ENCODE measurements at regions not wholly inside any gene's neighbourhood (a gene's known extent, or its start where the extent isn't known, plus 50 kb on each side); places are given as distances from the start of the nearest gene placed in this dataset.

DNA sequence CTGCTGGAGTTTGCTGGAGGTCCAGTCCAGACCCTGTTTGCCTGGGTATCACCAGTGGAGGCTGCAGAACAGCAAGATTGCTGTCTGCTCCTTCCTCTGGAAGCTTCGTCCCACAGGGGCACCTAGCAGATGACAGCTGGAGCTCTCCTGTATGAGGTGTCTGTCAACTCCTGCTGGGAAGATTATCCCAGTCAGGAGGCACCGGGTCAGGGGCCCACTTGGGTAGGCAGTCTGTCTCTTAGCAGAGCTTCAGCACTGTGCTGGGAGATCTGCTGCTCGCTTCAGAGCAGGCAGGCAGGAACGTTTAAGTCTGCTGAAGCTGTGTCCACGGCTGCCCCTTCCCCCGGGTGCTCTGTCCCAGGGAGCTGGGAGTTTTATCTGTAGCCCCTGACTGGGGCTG is 96.8 kb upstream of the SLC35F1 start:
- TF ChIP-seq CTCF (IDR thresholded peaks at IDR 0.05; ENCODE audit: borderline replicate concordance, insufficient read depth, low read depth, low read length) = no peak
- H3K4me3 ChIP-seq (ENCODE audit: low read depth, low read length) = no peak overlapping the region

GRCh38 chr6:117817499-117817898 is 89.6 kb upstream of the SLC35F1 start:
- no peak for TF ChIP-seq CTCF (IDR thresholded peaks at IDR 0.05; ENCODE audit: borderline replicate concordance, insufficient read depth, low read depth, low read length)
- no peak overlapping the region for H3K4me3 ChIP-seq (ENCODE audit: low read depth, low read length)

DNA sequence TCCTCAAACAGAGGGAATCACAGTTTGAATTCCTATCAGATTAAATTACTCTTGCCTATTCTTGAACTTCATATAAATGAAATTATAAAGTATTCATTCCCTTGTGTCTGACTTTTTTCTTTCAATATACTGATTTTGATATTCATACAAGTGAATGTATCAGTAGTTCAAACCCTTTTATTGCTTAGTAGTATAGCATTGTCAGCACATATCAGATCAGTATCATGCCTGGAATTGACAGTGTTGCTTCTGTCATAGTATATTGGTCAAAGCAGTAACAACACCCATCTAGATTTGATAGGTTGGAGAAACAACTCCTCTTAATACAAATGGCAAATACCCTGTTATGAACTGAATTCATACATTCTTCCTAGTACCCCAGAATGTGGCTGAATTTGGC is 89.1 kb upstream of the SLC35F1 start:
- TF ChIP-seq CTCF (IDR thresholded peaks at IDR 0.05; ENCODE audit: borderline replicate concordance, insufficient read depth, low read depth, low read length) = no peak
- H3K4me3 ChIP-seq (ENCODE audit: low read depth, low read length) = no peak overlapping the region

GRCh38 chr6:117818449-117818848 is 88.6 kb upstream of the SLC35F1 start:
- no peak for TF ChIP-seq CTCF (IDR thresholded peaks at IDR 0.05; ENCODE audit: borderline replicate concordance, insufficient read depth, low read depth, low read length)
- H3K4me3 ChIP-seq (ENCODE audit: low read depth, low read length) = no peak overlapping the region

GRCh38 chr6:117829594-117830319 is 77.3 kb upstream of the SLC35F1 start:
- no peak overlapping the region for H3K4me3 ChIP-seq (ENCODE audit: low read depth, low read length)
- TF ChIP-seq CTCF (IDR thresholded peaks at IDR 0.05; ENCODE audit: borderline replicate concordance, insufficient read depth, low read depth, low read length) = peak; percentile 38; the same call in 1 of the 2 replicates

- TF ChIP-seq CTCF (IDR thresholded peaks at IDR 0.05; ENCODE audit: borderline replicate concordance, insufficient read depth, low read depth, low read length) = no peak
Measured at GRCh38 chr6:117837261-117837660, 69.8 kb upstream of the SLC35F1 start.

GRCh38 chr6:117840541-117840983 is 66.5 kb upstream of the SLC35F1 start:
- H3K4me3 ChIP-seq (ENCODE audit: low read depth, low read length) = no peak overlapping the region
- TF ChIP-seq CTCF (IDR thresholded peaks at IDR 0.05; ENCODE audit: borderline replicate concordance, insufficient read depth, low read depth, low read length) = no peak

More at GRCh38 chr6:117837261-117837660, 69.8 kb upstream of the SLC35F1 start:
- H3K4me3 ChIP-seq (ENCODE audit: low read depth, low read length) = no peak overlapping the region

Measured in GM12875 (cell line).